Kidney (tissue), 13 donors: ENCODE measurements at regions not wholly inside any gene's neighbourhood (a gene's known extent, or its start where the extent isn't known, plus 50 kb on each side); places are given as distances from the start of the nearest gene placed in this dataset.

Source experiments
- DNase-seq, 5 donors: peaks; one replicate each; pipeline ENCODE4 v3.0.0-alpha.2; 2013 to 2020
- FAIRE-seq: peaks from 2 replicates; lab custom pipeline; 2012; peaks lifted over from hg19 to GRCh38; lab: Jason Lieb, UNC
- H3K27ac ChIP-seq, 2 donors: one replicate each; pipeline ENCODE4 v1.7.0; 2013; ENCODE audit warnings: low read depth in 2 of 2, low read length in 2 of 2, inconsistent platforms in 1 of 2
- H3K27me3 ChIP-seq: one replicate; pipeline ENCODE4 v1.7.1; 2013; ENCODE audit warnings: low read length, inconsistent platforms; ENCODE audit not compliant: control insufficient read depth, insufficient read depth
- H3K36me3 ChIP-seq, 3 donors: one replicate each; pipeline versions ENCODE4 v1.7.0 to v1.7.1; 2013; ENCODE audit warnings: low read length in 3 of 3, control low read depth in 1 of 3, inconsistent platforms in 1 of 3; ENCODE audit not compliant: insufficient read depth in 3 of 3, control insufficient read depth in 2 of 3
- H3K4me1 ChIP-seq, 3 donors: one replicate each; pipeline versions ENCODE4 v1.7.0 to v1.7.1; 2013; ENCODE audit warnings: low read length in 3 of 3, inconsistent platforms in 1 of 3, low read depth in 1 of 3; ENCODE audit not compliant: control insufficient read depth in 2 of 3, insufficient read depth in 2 of 3
- H3K4me3 ChIP-seq, 3 donors: one replicate each; pipeline versions ENCODE4 v1.7.0 to v1.8.1; 2013; ENCODE audit warnings: low read length in 3 of 3, control low read depth in 1 of 3, inconsistent platforms in 1 of 3
- H3K9ac ChIP-seq, 3 donors: one replicate each; pipeline versions ENCODE4 v1.7.0 to v1.7.1; 2013; ENCODE audit warnings: low read length in 3 of 3, control low read depth in 1 of 3, inconsistent platforms in 1 of 3
- H3K9me3 ChIP-seq, 3 donors: one replicate each; pipeline versions ENCODE4 v1.7.0 to v1.7.1; 2013; ENCODE audit warnings: low read length in 3 of 3, control low read depth in 1 of 3, inconsistent platforms in 1 of 3; ENCODE audit not compliant: control insufficient read depth in 2 of 3, insufficient read depth in 1 of 3
- intact Hi-C: fragments of 100-400 bp; cut with DNase I; formaldehyde crosslinking; loops from one replicate; pipeline ENCODE4 v1.11.1; 2022
- TF ChIP-seq, protein P1 (sequence below): IDR thresholded peaks from 3 replicates; pipeline ENCODE4 v1.5.1; 2012; ENCODE audit warnings: mild to moderate bottlenecking, moderate library complexity, borderline replicate concordance; ENCODE audit not compliant: insufficient read depth; ENCODE audit errors: extremely low read depth
- donor health status: control.
- donor health status: control.
- donor health status: control.
- donor health status: control.
- donor health status: control.
- donor health status: DM: yes; HTN: yes; CAD: no.
- donor health status: Normal renal cell carcinoma (clear cell type).

DNA sequence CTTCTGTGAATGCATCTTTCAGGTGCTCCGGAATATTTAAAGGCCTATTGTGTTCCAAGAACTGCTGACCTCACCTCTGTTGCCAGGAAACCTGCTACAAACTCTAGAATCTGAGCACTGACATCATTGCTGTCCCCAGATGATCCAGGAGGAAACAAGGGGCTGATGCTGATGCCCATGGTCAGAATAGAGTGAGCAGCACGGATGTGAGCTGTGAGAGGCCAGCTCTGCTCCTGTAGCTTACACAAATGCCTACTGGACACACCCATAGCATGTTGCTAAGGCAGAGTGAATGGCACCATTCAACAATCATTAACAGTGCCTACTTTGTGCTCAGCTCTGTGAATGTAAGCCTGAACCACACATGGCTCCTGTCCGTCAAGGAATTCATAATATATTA, 276.7 kb upstream of the API5 start:
- Histone ChIP-seq H3K27ac (no peak overlapping the region), H3K4me3 (no peak overlapping the region), H3K4me1 (no peaks in the 10 kb centered on the region), H3K36me3 (no peaks in the 10 kb centered on the region), H3K27me3 (no peaks in the 10 kb centered on the region), H3K9me3 (no peaks in the 10 kb centered on the region), H3K9ac (no peak overlapping the region)
- DNase-seq (peak in 3 of 5 donors; percentile 30 to 39 (median 31)), FAIRE-seq (no peak)
- TF ChIP-seq, protein P1, sequence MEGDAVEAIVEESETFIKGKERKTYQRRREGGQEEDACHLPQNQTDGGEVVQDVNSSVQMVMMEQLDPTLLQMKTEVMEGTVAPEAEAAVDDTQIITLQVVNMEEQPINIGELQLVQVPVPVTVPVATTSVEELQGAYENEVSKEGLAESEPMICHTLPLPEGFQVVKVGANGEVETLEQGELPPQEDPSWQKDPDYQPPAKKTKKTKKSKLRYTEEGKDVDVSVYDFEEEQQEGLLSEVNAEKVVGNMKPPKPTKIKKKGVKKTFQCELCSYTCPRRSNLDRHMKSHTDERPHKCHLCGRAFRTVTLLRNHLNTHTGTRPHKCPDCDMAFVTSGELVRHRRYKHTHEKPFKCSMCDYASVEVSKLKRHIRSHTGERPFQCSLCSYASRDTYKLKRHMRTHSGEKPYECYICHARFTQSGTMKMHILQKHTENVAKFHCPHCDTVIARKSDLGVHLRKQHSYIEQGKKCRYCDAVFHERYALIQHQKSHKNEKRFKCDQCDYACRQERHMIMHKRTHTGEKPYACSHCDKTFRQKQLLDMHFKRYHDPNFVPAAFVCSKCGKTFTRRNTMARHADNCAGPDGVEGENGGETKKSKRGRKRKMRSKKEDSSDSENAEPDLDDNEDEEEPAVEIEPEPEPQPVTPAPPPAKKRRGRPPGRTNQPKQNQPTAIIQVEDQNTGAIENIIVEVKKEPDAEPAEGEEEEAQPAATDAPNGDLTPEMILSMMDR: no peak
- intact Hi-C loops: no loop called here

DNA sequence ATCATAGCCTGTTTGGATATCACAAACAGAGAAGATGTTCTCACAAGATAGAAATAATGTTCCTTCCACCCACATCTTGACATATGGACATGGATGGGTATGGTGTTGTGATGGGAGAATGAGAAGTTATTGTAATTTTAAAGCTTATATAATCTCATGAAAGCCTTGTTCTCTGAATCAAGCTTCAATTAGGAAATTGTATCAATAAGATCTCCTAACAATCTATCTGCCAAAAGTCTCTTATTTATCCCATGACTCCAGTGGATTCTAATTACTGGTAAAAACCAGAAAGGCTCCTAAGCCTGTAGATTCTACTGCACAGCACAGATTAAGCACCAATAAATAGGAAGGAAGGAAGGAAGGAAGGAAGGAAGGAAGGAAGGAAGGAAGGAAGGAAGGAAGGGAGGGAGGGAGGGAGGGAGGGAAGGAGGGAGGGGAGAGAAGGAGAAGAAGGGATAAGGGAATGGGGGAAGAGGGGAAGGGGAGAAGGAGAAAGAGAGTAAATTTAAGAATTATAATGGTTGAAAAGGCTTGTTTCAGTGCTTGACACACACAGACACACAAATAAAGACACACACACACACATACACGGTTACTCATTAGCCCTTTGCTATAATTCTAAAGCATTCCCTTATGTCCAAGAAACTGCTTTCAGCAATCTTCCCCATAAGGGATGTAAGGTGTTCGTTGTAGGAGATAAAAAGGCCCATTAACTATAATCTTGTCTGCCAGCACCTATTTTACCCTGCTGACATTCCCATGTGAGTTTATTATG, 258.0 kb upstream of the API5 start:
- no peaks in the 10 kb centered on the region for H3K27me3 ChIP-seq
- no peak overlapping the region for H3K27ac ChIP-seq
- no peak overlapping the region for H3K9ac ChIP-seq
- H3K36me3 ChIP-seq: no peaks in the 10 kb centered on the region
- FAIRE-seq (no peak), DNase-seq (no peak)
- no peak overlapping the region for H3K4me3 ChIP-seq
- no peaks in the 10 kb centered on the region for H3K4me1 ChIP-seq
- intact Hi-C loops: no loop called here
- TF ChIP-seq, protein P1: no peak
- H3K9me3 ChIP-seq: no peaks in the 10 kb centered on the region

DNA sequence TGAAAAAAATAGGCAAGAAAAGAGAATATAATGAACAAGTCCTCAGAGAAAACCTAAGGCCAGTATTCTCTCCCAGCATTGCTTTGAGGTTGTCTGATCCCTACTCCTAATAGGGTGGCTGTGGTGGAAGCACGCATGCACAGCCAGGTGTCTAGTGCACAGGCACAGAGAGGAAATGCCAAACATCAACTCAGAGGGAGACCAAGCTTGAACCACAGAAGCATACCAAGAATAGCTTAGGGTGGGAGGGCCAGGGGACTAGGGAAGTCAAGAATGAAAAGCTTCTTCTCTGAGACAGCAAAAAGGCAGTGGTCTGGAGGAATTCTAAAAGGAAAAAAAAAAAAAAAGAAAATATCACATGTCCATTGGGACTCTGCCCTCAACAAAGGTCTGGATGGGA, 244.1 kb upstream of the API5 start:
- Histone ChIP-seq H3K4me1 (no peaks in the 10 kb centered on the region), H3K36me3 (no peaks in the 10 kb centered on the region), H3K9ac (no peak overlapping the region), H3K4me3 (no peak overlapping the region), H3K27me3 (no peaks in the 10 kb centered on the region), H3K9me3 (peaks cover 0 to 2% (median 0%) of the 10 kb centered on the region in 3 donors), H3K27ac (no peak overlapping the region)
- FAIRE-seq (no peak), DNase-seq (no peak)
- intact Hi-C loops: no loop called here
- TF ChIP-seq, protein P1: no peak
